Stomach (tissue), 8 donors: ENCODE measurements at regions not wholly inside any gene's neighbourhood (a gene's known extent, or its start where the extent isn't known, plus 50 kb on each side); places are given as distances from the start of the nearest gene placed in this dataset.

Experiments
- DNase-seq, 2 donors: peaks; one replicate each; pipeline versions ENCODE4 v3.0.0 to v3.0.0-alpha.2; 2013 to 2019
- H3K27ac ChIP-seq, 5 donors: fragments of 200-600 bp in 4 of 5; sonication (generic) in 4 of 5; one replicate each; pipeline ENCODE4 v1.5.1; 2013 to 2019; ENCODE audit warnings: mild to moderate bottlenecking in 1 of 5, moderate library complexity in 1 of 5
- H3K27me3 ChIP-seq, 3 donors: fragments of 200-600 bp; sonication (generic); one replicate each; pipeline ENCODE4 v1.5.1; 2017 to 2019; ENCODE audit warnings: mixed run types in 1 of 3
- H3K36me3 ChIP-seq, 4 donors: fragments of 200-600 bp; sonication (generic); 1 replicate in 3 of 4; 2 replicates in 1 of 4; pipeline ENCODE4 v1.5.1; 2016 to 2019
- H3K4me1 ChIP-seq, 4 donors: fragments of 200-600 bp; sonication (generic); one replicate each; pipeline ENCODE4 v1.5.1; 2016 to 2019
- H3K4me3 ChIP-seq, 4 donors: fragments of 200-600 bp; sonication (generic) in 3 of 4; one replicate each; pipeline ENCODE4 v1.5.1; 2016 to 2019; ENCODE audit warnings: mild to moderate bottlenecking in 1 of 4
- H3K9me3 ChIP-seq, 4 donors: fragments of 200-600 bp; sonication (generic); one replicate each; pipeline ENCODE4 v1.5.1; 2016 to 2019
- EP300 ChIP-seq: sonication (generic); formaldehyde crosslinking; IDR thresholded peaks from one replicate; pipeline ENCODE4 v1.6.1; 2017; ENCODE audit warnings: antibody characterized with exemption
- POLR2A ChIP-seq, 4 donors: fragments of 450-650 bp; IDR thresholded peaks; one replicate each; pipeline ENCODE4 v1.6.1; 2016; ENCODE audit warnings: antibody characterized with exemption in 4 of 4, control low read depth in 2 of 4, mild to moderate bottlenecking in 1 of 4, moderate library complexity in 1 of 4
- POLR2AphosphoS5 ChIP-seq, 3 donors: sonication (generic); formaldehyde crosslinking; IDR thresholded peaks; one replicate each; pipeline ENCODE4 v1.6.1; 2016; ENCODE audit warnings: antibody characterized with exemption in 3 of 3
- WGBS, 5 donors: extraction: QIAGEN DNeasy Blood & Tissue Kit in 3 of 5; methylation state at CpG; one replicate each; pipeline versions ENCODE4 v1.1.5 to v1.1.7; 2013 to 2018; 5-methylcytosine and 5-hydroxymethylcytosine counted together
- intact Hi-C: fragments of 100-400 bp; cut with DNase I; formaldehyde crosslinking; loops from one replicate; pipeline ENCODE4 v1.15.1; 2023; ENCODE audit warnings: low total_unique reads
- TF ChIP-seq, protein P1 (sequence below), 7 experiments: fragments of 450-650 bp in 4 of 7; fragments of 200-600 bp in 3 of 7; sonication (generic) in 3 of 7; IDR thresholded peaks; one replicate each; pipeline ENCODE4 v1.5.1; 2016 to 2019; ENCODE audit warnings: antibody characterized with exemption in 7 of 7, control low read depth in 2 of 7, mild to moderate bottlenecking in 1 of 7
- donor health status: healthy with polysubstance abuse.
- donor health status: Bipolar disorder and iron deficiency.
- donor health status: healthy.

- no peak overlapping the region for H3K4me3 ChIP-seq
- no peak for DNase-seq
- no peak overlapping the region for H3K27ac ChIP-seq
- no peaks in the 10 kb centered on the region for H3K27me3 ChIP-seq
- TF ChIP-seq EP300, result no peak
- TF ChIP-seq POLR2A (IDR thresholded peaks at IDR 0.05), result no peak
- TF ChIP-seq, protein P1, sequence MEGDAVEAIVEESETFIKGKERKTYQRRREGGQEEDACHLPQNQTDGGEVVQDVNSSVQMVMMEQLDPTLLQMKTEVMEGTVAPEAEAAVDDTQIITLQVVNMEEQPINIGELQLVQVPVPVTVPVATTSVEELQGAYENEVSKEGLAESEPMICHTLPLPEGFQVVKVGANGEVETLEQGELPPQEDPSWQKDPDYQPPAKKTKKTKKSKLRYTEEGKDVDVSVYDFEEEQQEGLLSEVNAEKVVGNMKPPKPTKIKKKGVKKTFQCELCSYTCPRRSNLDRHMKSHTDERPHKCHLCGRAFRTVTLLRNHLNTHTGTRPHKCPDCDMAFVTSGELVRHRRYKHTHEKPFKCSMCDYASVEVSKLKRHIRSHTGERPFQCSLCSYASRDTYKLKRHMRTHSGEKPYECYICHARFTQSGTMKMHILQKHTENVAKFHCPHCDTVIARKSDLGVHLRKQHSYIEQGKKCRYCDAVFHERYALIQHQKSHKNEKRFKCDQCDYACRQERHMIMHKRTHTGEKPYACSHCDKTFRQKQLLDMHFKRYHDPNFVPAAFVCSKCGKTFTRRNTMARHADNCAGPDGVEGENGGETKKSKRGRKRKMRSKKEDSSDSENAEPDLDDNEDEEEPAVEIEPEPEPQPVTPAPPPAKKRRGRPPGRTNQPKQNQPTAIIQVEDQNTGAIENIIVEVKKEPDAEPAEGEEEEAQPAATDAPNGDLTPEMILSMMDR (IDR thresholded peaks at IDR 0.05), result no peak
- no peak for TF ChIP-seq POLR2AphosphoS5 (IDR thresholded peaks at IDR 0.05)
- intact Hi-C loops, result no loop called here
- peaks cover 0 to 17% (median 3%) of the 10 kb centered on the region in 4 donors for H3K4me1 ChIP-seq
- no peaks in the 10 kb centered on the region for H3K36me3 ChIP-seq
- WGBS, 5 donors, result 85 to 89% (median 88%) methylated on average over 4 of the region's 4 CpGs
- H3K9me3 ChIP-seq, result no peaks in the 10 kb centered on the region
Measured at GRCh38 chr14:96149131-96149530, 55.5 kb upstream of the BDKRB2 start.

DNA sequence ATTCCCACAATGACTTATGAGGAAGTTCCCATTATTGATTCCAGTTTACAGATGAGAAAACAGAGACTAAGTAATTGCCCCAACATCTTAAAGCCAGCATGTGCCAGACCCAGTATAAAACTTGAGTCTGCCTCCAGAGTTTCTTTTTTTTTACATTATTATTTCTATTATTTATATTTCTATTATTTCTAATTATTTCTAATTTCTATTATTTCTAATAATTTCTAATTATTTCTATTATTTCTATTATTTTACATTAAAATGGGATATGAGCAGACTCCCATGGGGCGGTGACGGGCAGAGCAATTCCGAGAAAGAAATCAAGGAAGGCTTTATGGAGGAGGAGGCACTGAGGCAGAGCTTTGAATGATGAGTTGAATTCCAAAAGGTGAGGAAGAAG is 54.4 kb upstream of the BDKRB2 start:
- intact Hi-C loops, result no loop called here
- Histone ChIP-seq H3K4me1 (peaks cover 0 to 15% (median 3%) of the 10 kb centered on the region in 4 donors), H3K27me3 (no peaks in the 10 kb centered on the region), H3K4me3 (no peak overlapping the region), H3K27ac (no peak overlapping the region), H3K9me3 (no peaks in the 10 kb centered on the region), H3K36me3 (no peaks in the 10 kb centered on the region)
- TF ChIP-seq, protein P1 (IDR thresholded peaks at IDR 0.05), result no peak
- TF ChIP-seq EP300 (no peak), POLR2AphosphoS5 (IDR thresholded peaks at IDR 0.05) (no peak), POLR2A (IDR thresholded peaks at IDR 0.05) (no peak)
- DNase-seq, result no peak
- WGBS, 5 donors, result 63 to 80% (median 66%) methylated on average over 3 of the region's 3 CpGs

DNA sequence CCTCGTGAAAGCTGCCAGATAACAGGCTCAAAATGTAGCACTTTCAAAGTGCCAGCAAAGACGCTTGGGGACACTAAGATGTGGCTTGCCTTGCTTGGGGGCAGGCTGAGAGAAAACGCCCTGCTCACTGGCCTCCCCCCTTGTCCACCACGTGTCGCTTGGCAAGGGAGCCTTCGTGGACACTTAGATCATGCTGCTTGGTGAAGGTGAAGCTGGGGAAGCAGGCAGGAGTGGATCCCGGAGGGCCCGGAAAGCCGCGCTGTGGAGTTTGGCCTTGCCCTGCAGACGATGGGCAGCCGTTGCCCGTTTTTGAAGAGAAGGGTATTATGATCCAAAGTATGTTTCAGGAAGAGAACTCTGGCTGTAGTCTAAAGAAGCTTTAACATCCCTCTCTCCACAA is 53.4 kb upstream of the BDKRB2 start:
- DNase-seq, result no peak

GRCh38 chr14:96153003-96153402 is 51.6 kb upstream of the BDKRB2 start:
- H3K9me3 ChIP-seq, result no peaks in the 10 kb centered on the region
- no peak overlapping the region for H3K4me3 ChIP-seq
- TF ChIP-seq, protein P1 (IDR thresholded peaks at IDR 0.05), result no peak
- TF ChIP-seq POLR2AphosphoS5 (IDR thresholded peaks at IDR 0.05), result no peak
- TF ChIP-seq EP300, result no peak
- no peak for TF ChIP-seq POLR2A (IDR thresholded peaks at IDR 0.05)
- H3K36me3 ChIP-seq, result no peaks in the 10 kb centered on the region
- no peak for DNase-seq
- H3K4me1 ChIP-seq, result no peaks in the 10 kb centered on the region
- H3K27ac ChIP-seq, result no peak overlapping the region
- 78 to 96% (median 79%) methylated on average over 3 of the region's 3 CpGs for WGBS, 5 donors
- intact Hi-C loops, result no loop called here
- no peaks in the 10 kb centered on the region for H3K27me3 ChIP-seq

More for the DNA sequence above, 53.4 kb upstream of the BDKRB2 start:
- no peaks in the 10 kb centered on the region for H3K9me3 ChIP-seq
- 66 to 78% (median 68%) methylated on average over 13 of the region's 13 CpGs for WGBS, 5 donors
- H3K4me1 ChIP-seq, result peaks cover 0 to 4% (median 0%) of the 10 kb centered on the region in 4 donors
- H3K4me3 ChIP-seq, result no peak overlapping the region
- TF ChIP-seq, protein P1 (IDR thresholded peaks at IDR 0.05), result no peak
- TF ChIP-seq POLR2A (IDR thresholded peaks at IDR 0.05), result no peak
- H3K36me3 ChIP-seq, result no peaks in the 10 kb centered on the region
- intact Hi-C loops, result no loop called here
- no peak overlapping the region for H3K27ac ChIP-seq
- no peaks in the 10 kb centered on the region for H3K27me3 ChIP-seq
